ENCODE measurements at regions not wholly inside any gene's neighbourhood (a gene's known extent, or its start where the extent isn't known, plus 50 kb on each side); places are given as distances from the start of the nearest gene placed in this dataset.
"Not testable (repeated sequence)": the region's sequence is repeated elsewhere in the genome, so short reads cannot be mapped to it uniquely, and the experiment has no call there.

GRCh38 chr3:194959666-194960065, 274.0 kb downstream of the FAM43A start:
- DNase-seq (ENCODE audit: low read depth in 3 of 3, low spot score in 2 of 3): not testable (repeated sequence)

GRCh38 chr3:194960446-194961032, 274.9 kb downstream of the FAM43A start:
- DNase-seq (ENCODE audit: low read depth in 3 of 3, low spot score in 2 of 3): no peak

GRCh38 chr3:194961149-194961548, 275.5 kb downstream of the FAM43A start:
- DNase-seq (ENCODE audit: low read depth in 3 of 3, low spot score in 2 of 3): no peak

GRCh38 chr3:194961571-194961970, 275.9 kb downstream of the FAM43A start:
- DNase-seq (ENCODE audit: low read depth in 3 of 3, low spot score in 2 of 3): no peak

- no peak for DNase-seq (ENCODE audit: low read depth in 3 of 3, low spot score in 2 of 3)
Observed at GRCh38 chr3:194962056-194962455, 276.4 kb downstream of the FAM43A start.

- DNase-seq (ENCODE audit: low read depth in 3 of 3, low spot score in 2 of 3): no peak
Observed at GRCh38 chr3:194964809-194965208, 279.1 kb downstream of the FAM43A start.

GRCh38 chr3:194967151-194968117, 281.8 kb downstream of the FAM43A start:
- no peak for DNase-seq (ENCODE audit: low read depth in 3 of 3, low spot score in 2 of 3)

GRCh38 chr3:194970066-194970465, 284.4 kb downstream of the FAM43A start:
- DNase-seq (ENCODE audit: low read depth in 3 of 3, low spot score in 2 of 3): no peak

- DNase-seq (ENCODE audit: low read depth in 3 of 3, low spot score in 2 of 3): no peak
Observed at GRCh38 chr3:194971009-194971408, 285.3 kb downstream of the FAM43A start.

- DNase-seq (ENCODE audit: low read depth in 3 of 3, low spot score in 2 of 3): no peak
Observed at GRCh38 chr3:194971965-194972364, 286.3 kb downstream of the FAM43A start.

- DNase-seq (ENCODE audit: low read depth in 3 of 3, low spot score in 2 of 3): no peak
Observed at GRCh38 chr3:194972641-194973040, 287.0 kb downstream of the FAM43A start.

GRCh38 chr3:194973366-194974000, 287.8 kb downstream of the FAM43A start:
- DNase-seq (ENCODE audit: low read depth in 3 of 3, low spot score in 2 of 3): no peak

GRCh38 chr3:194974468-194975135, 288.9 kb downstream of the FAM43A start:
- DNase-seq (ENCODE audit: low read depth in 3 of 3, low spot score in 2 of 3): no peak

GRCh38 chr3:194976049-194976451, 290.4 kb downstream of the FAM43A start:
- DNase-seq (ENCODE audit: low read depth in 3 of 3, low spot score in 2 of 3): no peak

GRCh38 chr3:194976874-194977273, 291.2 kb downstream of the FAM43A start:
- no peak for DNase-seq (ENCODE audit: low read depth in 3 of 3, low spot score in 2 of 3)

GRCh38 chr3:194977356-194977755, 291.7 kb downstream of the FAM43A start:
- DNase-seq (ENCODE audit: low read depth in 3 of 3, low spot score in 2 of 3): no peak

- no peak for DNase-seq (ENCODE audit: low read depth in 3 of 3, low spot score in 2 of 3)
Observed at GRCh38 chr3:194979173-194979572, 291.8 kb downstream of the XXYLT1 start.

GRCh38 chr3:194982472-194982871, 288.5 kb downstream of the XXYLT1 start:
- no peak for DNase-seq (ENCODE audit: low read depth in 3 of 3, low spot score in 2 of 3)

- DNase-seq (ENCODE audit: low read depth in 3 of 3, low spot score in 2 of 3): no peak
Observed at GRCh38 chr3:194983121-194983520, 287.8 kb downstream of the XXYLT1 start.

GRCh38 chr3:194983620-194984019, 287.3 kb downstream of the XXYLT1 start:
- no peak for DNase-seq (ENCODE audit: low read depth in 3 of 3, low spot score in 2 of 3)

GRCh38 chr3:194984066-194984465, 286.9 kb downstream of the XXYLT1 start:
- DNase-seq (ENCODE audit: low read depth in 3 of 3, low spot score in 2 of 3): no peak
